OCI-LY7 (cell line): ENCODE measurements at regions not wholly inside any gene's neighbourhood (a gene's known extent, or its start where the extent isn't known, plus 50 kb on each side); places are given as distances from the start of the nearest gene placed in this dataset.

Source experiments
- BruUV-seq: library from RNA; stranded (reverse); fragments of 400-500 nt; replicated peaks from 2 replicates; lab custom pipeline; 2021; lab: Mats Ljungman, UMichigan
- CTCF ChIA-PET: fragments of 300-600 bp; sonication (Branson Sonifier 250); formaldehyde crosslinking; loops from one replicate; lab custom pipeline; 2022; ENCODE audit warnings: antibody characterized with exemption; ENCODE audit not compliant: unreplicated experiment; lab: Charles Lee
- POLR2A ChIA-PET: fragments of 300-600 bp; sonication (Branson Sonifier 250); formaldehyde crosslinking; loops from one replicate; lab custom pipeline; 2022; ENCODE audit warnings: antibody characterized with exemption; lab: Charles Lee
- DNase-seq: peaks from one replicate; pipeline ENCODE4 v3.0.0-alpha.2; 2015; ENCODE audit warnings: low spot score
- H2AFZ ChIP-seq: fragments of 200-600 bp; sonication (generic), shearing (Covaris generic); 2 replicates; pipeline ENCODE4 v1.6.1; 2014; ENCODE audit warnings: mild to moderate bottlenecking, antibody characterized with exemption, low read length, moderate library complexity
- H3K27ac ChIP-seq: fragments of 200-600 bp; sonication (generic); 2 replicates; pipeline ENCODE4 v1.5.1; 2014; ENCODE audit warnings: mixed run types, low read depth, mild to moderate bottlenecking, moderate library complexity, low read length, inconsistent platforms; ENCODE audit not compliant: poor library complexity, severe bottlenecking
- H3K36me3 ChIP-seq: fragments of 200-600 bp; sonication (generic); 2 replicates; pipeline ENCODE4 v1.6.1; 2014; ENCODE audit warnings: mild to moderate bottlenecking, antibody characterized with exemption, low read length, moderate library complexity, mixed read lengths; ENCODE audit not compliant: insufficient read depth
- H3K4me1 ChIP-seq: fragments of 200-600 bp; sonication (generic); 2 replicates; pipeline ENCODE4 v1.5.1; 2014; ENCODE audit warnings: mild to moderate bottlenecking, low read length; ENCODE audit not compliant: insufficient read depth, poor library complexity, severe bottlenecking
- H3K4me2 ChIP-seq: fragments of 200-600 bp; sonication (generic); 2 replicates; pipeline ENCODE4 v1.6.1; 2014; ENCODE audit warnings: mild to moderate bottlenecking, low read length
- H3K4me3 ChIP-seq: fragments of 200-600 bp; sonication (generic); 2 replicates; pipeline ENCODE4 v1.5.1; 2014; ENCODE audit warnings: mild to moderate bottlenecking, low read depth, low read length; ENCODE audit not compliant: poor library complexity, severe bottlenecking
- H3K79me2 ChIP-seq: fragments of 200-600 bp; sonication (generic); 2 replicates; pipeline ENCODE4 v1.6.1; 2016; ENCODE audit warnings: low read depth, mild to moderate bottlenecking, low read length, moderate library complexity, mixed read lengths; ENCODE audit not compliant: insufficient read depth
- H3K9me2 ChIP-seq: fragments of 200-600 bp; sonication (generic); 2 replicates; pipeline ENCODE4 v1.6.1; 2016; ENCODE audit warnings: mild to moderate bottlenecking, low read length, mixed read lengths; ENCODE audit not compliant: insufficient read depth
- H3K9me3 ChIP-seq: fragments of 200-600 bp; sonication (generic); 2 replicates; pipeline ENCODE4 v1.6.1; 2014; ENCODE audit warnings: mild to moderate bottlenecking, mixed run types, low read length, mixed read lengths
- H4K20me1 ChIP-seq: fragments of 200-600 bp; sonication (generic); 2 replicates; pipeline ENCODE4 v1.6.1; 2014; ENCODE audit warnings: mild to moderate bottlenecking, antibody characterized with exemption, low read length, moderate library complexity, mixed read lengths; ENCODE audit not compliant: insufficient read depth
- EZH2phosphoT487 ChIP-seq: fragments of 200-600 bp; sonication (generic); IDR thresholded peaks from 2 replicates; pipeline ENCODE4 v1.6.1; 2018; ENCODE audit warnings: low read depth, borderline replicate concordance, mild to moderate bottlenecking, mixed run types, antibody characterized with exemption, low read length, moderate library complexity, mixed read lengths
- intact Hi-C: fragments of 100-400 bp; cut with micrococcal nuclease; formaldehyde crosslinking; loops from one replicate; pipeline ENCODE4 v1.10.0; 2022; ENCODE audit not compliant: unreplicated experiment
- TF ChIP-seq, protein P1 (sequence below): fragments of 200-600 bp; sonication (generic); conservative IDR thresholded peaks from 2 replicates; pipeline ENCODE4 v1.5.1; 2014; ENCODE audit warnings: mild to moderate bottlenecking, antibody characterized with exemption, low read length, moderate library complexity, mixed read lengths

DNA sequence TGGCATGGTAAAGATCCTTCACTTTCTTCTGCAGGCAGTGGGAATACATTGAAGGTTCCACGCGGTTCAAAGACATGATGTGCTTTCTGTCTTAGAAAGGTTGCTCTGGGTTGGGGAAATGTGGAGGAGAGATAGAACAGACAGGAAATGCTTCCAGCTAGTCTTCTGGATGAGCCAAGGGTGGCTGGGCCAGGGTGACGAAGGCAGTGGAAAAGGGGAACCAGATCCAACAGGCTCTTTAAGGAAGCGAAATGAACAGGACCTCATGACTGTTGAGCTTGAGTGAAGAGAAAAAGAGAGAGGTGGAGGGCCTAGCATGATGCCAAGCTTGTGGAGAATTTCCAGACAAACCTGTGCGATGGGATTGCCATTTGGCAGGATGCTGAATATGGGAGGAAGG lies 56.4 kb upstream of the LMO1 start:
- TF ChIP-seq, protein P1, sequence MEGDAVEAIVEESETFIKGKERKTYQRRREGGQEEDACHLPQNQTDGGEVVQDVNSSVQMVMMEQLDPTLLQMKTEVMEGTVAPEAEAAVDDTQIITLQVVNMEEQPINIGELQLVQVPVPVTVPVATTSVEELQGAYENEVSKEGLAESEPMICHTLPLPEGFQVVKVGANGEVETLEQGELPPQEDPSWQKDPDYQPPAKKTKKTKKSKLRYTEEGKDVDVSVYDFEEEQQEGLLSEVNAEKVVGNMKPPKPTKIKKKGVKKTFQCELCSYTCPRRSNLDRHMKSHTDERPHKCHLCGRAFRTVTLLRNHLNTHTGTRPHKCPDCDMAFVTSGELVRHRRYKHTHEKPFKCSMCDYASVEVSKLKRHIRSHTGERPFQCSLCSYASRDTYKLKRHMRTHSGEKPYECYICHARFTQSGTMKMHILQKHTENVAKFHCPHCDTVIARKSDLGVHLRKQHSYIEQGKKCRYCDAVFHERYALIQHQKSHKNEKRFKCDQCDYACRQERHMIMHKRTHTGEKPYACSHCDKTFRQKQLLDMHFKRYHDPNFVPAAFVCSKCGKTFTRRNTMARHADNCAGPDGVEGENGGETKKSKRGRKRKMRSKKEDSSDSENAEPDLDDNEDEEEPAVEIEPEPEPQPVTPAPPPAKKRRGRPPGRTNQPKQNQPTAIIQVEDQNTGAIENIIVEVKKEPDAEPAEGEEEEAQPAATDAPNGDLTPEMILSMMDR: no peak
- TF ChIP-seq EZH2phosphoT487: no peak
- Histone ChIP-seq H3K9me3 (no peaks in the 10 kb centered on the region), H2AFZ (no peak overlapping the region), H3K4me3 (no peak overlapping the region), H4K20me1 (no peaks in the 10 kb centered on the region), H3K36me3 (no peaks in the 10 kb centered on the region), H3K4me1 (no peaks in the 10 kb centered on the region), H3K79me2 (no peaks in the 10 kb centered on the region), H3K9me2 (no peaks in the 10 kb centered on the region), H3K27ac (no peak overlapping the region), H3K4me2 (no peak overlapping the region)
- CTCF ChIA-PET: no interaction called here
- DNase-seq: no peak
- intact Hi-C loops: no loop called here
- POLR2A ChIA-PET: no interaction called here
- BruUV-seq: no TSS peak

DNA sequence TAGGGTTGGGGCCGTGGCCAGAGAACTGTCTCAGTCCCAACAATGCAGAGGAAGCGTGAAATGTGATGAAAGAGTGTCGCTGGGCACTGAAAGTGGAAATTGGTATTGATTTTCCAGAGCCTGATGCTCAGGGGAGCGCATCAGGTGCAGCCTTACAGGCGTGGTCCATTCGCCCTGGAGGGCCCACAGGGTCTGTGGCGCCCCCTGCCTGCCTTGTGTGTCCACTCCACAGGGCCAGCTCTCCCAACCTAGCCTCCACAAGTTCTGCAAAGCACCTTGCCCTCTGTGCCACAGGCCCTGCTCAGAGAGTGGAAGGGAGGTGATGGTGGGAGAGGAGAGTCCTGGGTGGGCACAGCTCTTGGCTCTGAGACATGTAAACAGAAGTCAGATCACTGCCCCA lies 54.9 kb upstream of the LMO1 start:
- intact Hi-C loops: no loop called here
- H2AFZ ChIP-seq: no peak overlapping the region
- DNase-seq: peak; percentile 5
- H3K4me3 ChIP-seq: no peak overlapping the region
- POLR2A ChIA-PET: interaction anchor here (0.6 kb wide), 1 partner anchor 10 kb away, joined by 4 read pairs; no protein-coding TSS in a partner anchor
- no peaks in the 10 kb centered on the region for H3K9me3 ChIP-seq
- H3K4me2 ChIP-seq: no peak overlapping the region
- H3K79me2 ChIP-seq: no peaks in the 10 kb centered on the region
- CTCF ChIA-PET: no interaction called here
- H4K20me1 ChIP-seq: no peaks in the 10 kb centered on the region
- H3K4me1 ChIP-seq: no peaks in the 10 kb centered on the region
- H3K27ac ChIP-seq: no peak overlapping the region
- TF ChIP-seq, protein P1: no peak; the same call in 1 of the 2 replicates
- no peak for TF ChIP-seq EZH2phosphoT487
- H3K36me3 ChIP-seq: no peaks in the 10 kb centered on the region
- BruUV-seq: no TSS peak
- H3K9me2 ChIP-seq: no peaks in the 10 kb centered on the region

DNA sequence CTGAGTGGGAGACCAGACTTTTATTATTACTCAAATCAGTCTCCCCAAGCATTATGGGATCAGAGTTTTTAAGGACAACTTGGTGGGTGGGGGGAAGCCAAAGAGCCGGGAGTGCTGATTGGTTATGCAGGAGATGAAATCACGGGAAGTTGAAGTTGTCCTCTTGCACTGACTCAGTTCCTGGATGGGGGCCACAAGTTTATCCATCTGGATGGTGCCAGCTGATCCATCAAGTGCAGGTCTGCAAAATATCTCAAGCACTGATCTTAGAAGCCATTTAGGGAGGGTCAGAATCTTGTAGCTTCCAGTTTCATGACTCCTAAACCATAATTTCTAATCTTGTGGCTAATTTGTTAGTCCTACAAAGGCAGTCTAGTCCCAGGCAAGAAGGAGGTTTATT lies 53.5 kb upstream of the LMO1 start:
- no peaks in the 10 kb centered on the region for H3K4me1 ChIP-seq
- ChIA-PET POLR2A (interaction anchor here (0.7 kb wide), 1 partner anchor 342 kb away, joined by 3 read pairs; no protein-coding TSS in a partner anchor), CTCF (no interaction called here)
- no peaks in the 10 kb centered on the region for H3K9me3 ChIP-seq
- no peak overlapping the region for H3K4me2 ChIP-seq
- TF ChIP-seq EZH2phosphoT487: no peak
- TF ChIP-seq, protein P1: no peak
- no peaks in the 10 kb centered on the region for H3K36me3 ChIP-seq
- H2AFZ ChIP-seq: no peak overlapping the region
- no peaks in the 10 kb centered on the region for H4K20me1 ChIP-seq
- DNase-seq: no peak
- no peaks in the 10 kb centered on the region for H3K9me2 ChIP-seq
- H3K4me3 ChIP-seq: no peak overlapping the region
- H3K27ac ChIP-seq: no peak overlapping the region
- BruUV-seq: no TSS peak
- intact Hi-C loops: no loop called here
- no peaks in the 10 kb centered on the region for H3K79me2 ChIP-seq
